Bronchial epithelial cell (primary cell): ENCODE measurements at regions not wholly inside any gene's neighbourhood (a gene's known extent, or its start where the extent isn't known, plus 50 kb on each side); places are given as distances from the start of the nearest gene placed in this dataset.

Experiments used
- DNase-seq: peaks from one replicate; pipeline ENCODE4 v3.0.0-alpha.2; 2010; ENCODE audit warnings: low read depth
- FAIRE-seq: peaks from 2 replicates; lab custom pipeline; 2011; peaks lifted over from hg19 to GRCh38; lab: Jason Lieb, UNC
- H3K27me3 ChIP-seq: 2 replicates; pipeline ENCODE4 v1.5.1; 2011; ENCODE audit warnings: low read length; ENCODE audit not compliant: control insufficient read depth, insufficient read depth
- H3K36me3 ChIP-seq: 2 replicates; pipeline ENCODE4 v1.5.1; 2011; ENCODE audit warnings: low read length; ENCODE audit not compliant: control insufficient read depth, insufficient read depth
- H3K4me3 ChIP-seq: 2 replicates; pipeline ENCODE4 v1.5.1; 2011; ENCODE audit warnings: mild to moderate bottlenecking, low read depth, low read length, control low read depth
- TF ChIP-seq, protein P1 (sequence below): IDR thresholded peaks from 2 replicates; pipeline ENCODE4 v1.5.1; 2011; ENCODE audit warnings: mild to moderate bottlenecking, moderate library complexity, low read length, control low read depth, inconsistent platforms; ENCODE audit not compliant: insufficient read depth, severe bottlenecking

DNA sequence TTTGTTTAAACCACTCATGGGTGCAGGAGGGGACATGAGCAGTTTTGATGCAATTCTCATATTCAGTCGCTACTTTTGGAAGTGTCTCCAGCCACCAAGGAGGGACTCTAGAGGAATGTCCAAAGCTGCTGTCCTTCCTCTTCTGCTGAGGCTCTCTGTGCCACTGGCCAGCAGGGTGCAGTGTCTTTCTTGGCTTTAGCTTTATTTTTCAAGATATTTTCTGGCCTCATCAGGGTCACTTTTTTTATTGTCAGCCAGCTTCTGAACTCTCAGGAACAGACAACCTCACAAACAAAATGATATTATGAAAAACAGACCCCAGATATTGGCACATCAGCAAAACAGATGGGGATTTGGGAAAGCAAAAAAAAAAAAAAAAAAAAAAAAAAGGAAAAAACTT, 289.3 kb upstream of the ZSWIM2 start:
- no peak overlapping the region for H3K4me3 ChIP-seq
- TF ChIP-seq, protein P1, sequence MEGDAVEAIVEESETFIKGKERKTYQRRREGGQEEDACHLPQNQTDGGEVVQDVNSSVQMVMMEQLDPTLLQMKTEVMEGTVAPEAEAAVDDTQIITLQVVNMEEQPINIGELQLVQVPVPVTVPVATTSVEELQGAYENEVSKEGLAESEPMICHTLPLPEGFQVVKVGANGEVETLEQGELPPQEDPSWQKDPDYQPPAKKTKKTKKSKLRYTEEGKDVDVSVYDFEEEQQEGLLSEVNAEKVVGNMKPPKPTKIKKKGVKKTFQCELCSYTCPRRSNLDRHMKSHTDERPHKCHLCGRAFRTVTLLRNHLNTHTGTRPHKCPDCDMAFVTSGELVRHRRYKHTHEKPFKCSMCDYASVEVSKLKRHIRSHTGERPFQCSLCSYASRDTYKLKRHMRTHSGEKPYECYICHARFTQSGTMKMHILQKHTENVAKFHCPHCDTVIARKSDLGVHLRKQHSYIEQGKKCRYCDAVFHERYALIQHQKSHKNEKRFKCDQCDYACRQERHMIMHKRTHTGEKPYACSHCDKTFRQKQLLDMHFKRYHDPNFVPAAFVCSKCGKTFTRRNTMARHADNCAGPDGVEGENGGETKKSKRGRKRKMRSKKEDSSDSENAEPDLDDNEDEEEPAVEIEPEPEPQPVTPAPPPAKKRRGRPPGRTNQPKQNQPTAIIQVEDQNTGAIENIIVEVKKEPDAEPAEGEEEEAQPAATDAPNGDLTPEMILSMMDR = peak; percentile 66
- H3K36me3 ChIP-seq = no peaks in the 10 kb centered on the region
- DNase-seq (peak; percentile 23), FAIRE-seq (no peak)
- no peaks in the 10 kb centered on the region for H3K27me3 ChIP-seq

DNA sequence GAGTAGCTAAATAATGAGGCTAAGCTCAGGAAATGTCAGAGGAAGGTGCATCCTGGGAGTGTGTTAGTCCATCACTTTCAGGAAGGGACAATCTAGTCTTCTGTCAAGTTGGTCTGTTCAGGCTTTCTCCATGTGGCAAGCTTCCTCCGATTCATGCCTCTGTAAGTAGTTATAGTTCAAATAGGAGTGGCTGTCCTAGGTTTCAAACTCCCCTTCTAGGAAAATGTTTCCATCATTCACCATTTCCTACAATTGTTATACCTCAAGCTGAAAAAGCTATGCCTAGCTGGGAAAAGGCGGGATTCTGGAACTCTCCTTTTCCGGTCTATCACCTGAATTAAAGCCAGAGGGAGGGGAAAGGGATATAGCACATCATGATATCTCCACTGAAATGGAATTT, 287.7 kb upstream of the ZSWIM2 start:
- TF ChIP-seq, protein P1 = no peak
- DNase-seq (no peak), FAIRE-seq (no peak)
- no peaks in the 10 kb centered on the region for H3K36me3 ChIP-seq
- H3K4me3 ChIP-seq = no peak overlapping the region
- H3K27me3 ChIP-seq = no peaks in the 10 kb centered on the region

DNA sequence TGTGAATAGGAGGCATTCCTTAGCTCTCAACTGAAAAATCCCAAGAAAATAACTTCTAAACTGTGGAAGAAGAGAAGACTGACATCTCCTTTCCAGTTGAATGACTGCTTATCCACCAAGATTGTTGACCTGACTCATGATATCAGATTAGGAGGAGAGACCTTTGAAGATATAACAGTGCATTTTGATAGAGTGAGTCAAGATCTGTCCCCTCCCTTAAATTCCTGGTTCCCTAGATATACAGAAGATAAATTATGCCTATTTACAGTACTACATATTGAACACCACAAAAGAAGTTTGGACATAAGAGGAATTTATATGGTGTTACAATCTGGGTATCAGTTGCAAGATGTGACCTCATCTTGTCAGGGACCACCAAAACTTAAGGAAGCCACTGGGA, 285.3 kb upstream of the ZSWIM2 start:
- FAIRE-seq (no peak), DNase-seq (no peak)
- no peak overlapping the region for H3K4me3 ChIP-seq
- TF ChIP-seq, protein P1 = no peak
- no peaks in the 10 kb centered on the region for H3K36me3 ChIP-seq
- H3K27me3 ChIP-seq = no peaks in the 10 kb centered on the region

DNA sequence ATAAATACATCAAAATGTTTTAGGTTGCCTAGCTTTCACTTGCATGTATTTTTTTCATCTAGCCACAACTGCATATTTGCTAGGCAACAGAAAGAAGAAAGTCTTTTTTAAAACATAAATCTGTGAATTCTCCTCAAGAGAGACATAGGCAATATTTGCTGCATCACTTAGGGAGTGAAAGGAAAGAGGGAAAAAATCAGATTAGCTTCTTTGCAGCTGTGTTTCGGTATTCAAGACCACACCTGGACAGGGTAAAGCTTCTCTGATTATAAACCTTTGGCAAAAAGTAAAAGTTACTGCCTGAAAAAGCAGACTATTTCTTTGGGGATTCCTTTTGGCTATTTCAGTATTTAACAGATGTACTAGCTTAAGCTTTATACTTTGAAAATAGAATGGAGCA, 280.9 kb upstream of the ZSWIM2 start:
- TF ChIP-seq, protein P1 = no peak
- H3K4me3 ChIP-seq = no peak overlapping the region
- FAIRE-seq (no peak), DNase-seq (no peak)
- no peaks in the 10 kb centered on the region for H3K36me3 ChIP-seq
- H3K27me3 ChIP-seq = no peaks in the 10 kb centered on the region

DNA sequence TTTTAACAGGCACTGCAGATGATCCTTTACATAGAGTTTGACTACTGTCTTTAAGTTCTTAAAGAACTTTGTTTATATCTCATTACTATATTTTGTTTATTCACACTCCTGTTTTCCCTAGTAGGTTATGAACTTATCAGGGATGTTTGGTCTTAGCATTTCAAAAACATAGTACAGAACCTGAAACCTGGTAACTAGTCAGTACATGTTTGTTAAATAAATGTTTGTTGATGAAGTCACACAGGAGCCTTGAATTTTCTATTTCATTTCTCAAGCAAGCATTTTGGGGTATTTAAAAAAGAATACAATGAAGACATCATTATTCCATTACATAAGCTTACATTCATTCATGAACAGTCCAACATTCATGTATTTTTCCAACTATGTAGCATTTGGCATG, 280.3 kb upstream of the ZSWIM2 start:
- no peaks in the 10 kb centered on the region for H3K27me3 ChIP-seq
- DNase-seq = peak; percentile 63
- FAIRE-seq = no peak
- TF ChIP-seq, protein P1 = no peak
- H3K4me3 ChIP-seq = no peak overlapping the region
- H3K36me3 ChIP-seq = no peaks in the 10 kb centered on the region

DNA sequence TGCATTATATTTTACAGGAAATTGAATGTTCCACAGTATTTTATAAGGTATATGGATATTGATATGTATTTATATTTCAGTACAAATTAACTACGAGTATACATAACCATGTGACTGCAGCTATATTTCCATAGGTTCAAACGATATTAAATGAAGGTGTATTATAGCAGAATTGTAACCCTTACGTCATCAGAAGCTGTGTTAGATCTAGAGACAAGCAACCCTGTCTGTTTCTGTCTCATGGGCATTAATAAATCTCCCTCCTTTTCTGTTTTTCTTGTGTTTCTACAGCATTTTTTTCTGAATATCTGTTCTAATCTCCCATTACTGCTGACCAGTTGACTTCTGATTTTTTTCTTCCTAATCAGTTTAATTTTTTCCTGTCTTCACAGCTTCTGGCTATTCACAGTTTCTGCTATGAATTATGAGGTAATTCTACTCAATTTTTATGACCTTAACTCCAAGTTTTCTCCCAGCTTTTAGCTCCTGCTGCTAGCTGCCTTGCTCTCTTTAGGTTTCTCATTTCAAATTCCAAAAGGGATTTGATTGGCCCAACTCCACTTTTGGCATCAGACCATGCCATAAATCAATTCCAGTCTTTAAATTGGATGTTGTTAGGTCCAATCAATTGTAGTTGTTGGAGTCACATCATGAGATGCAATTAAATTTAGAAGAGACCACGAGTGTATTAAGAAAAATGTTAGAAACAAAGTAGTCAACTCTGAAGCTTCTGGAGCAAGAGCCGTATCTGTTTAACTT, 277.5 kb upstream of the ZSWIM2 start:
- FAIRE-seq = no peak

More for the DNA sequence above, 277.5 kb upstream of the ZSWIM2 start:
- no peak for DNase-seq
- Histone ChIP-seq H3K4me3 (no peak overlapping the region), H3K27me3 (no peaks in the 10 kb centered on the region), H3K36me3 (no peaks in the 10 kb centered on the region)
- TF ChIP-seq, protein P1 = no peak
